SK-N-SH (cell line): ENCODE measurements at regions not wholly inside any gene's neighbourhood (a gene's known extent, or its start where the extent isn't known, plus 50 kb on each side); places are given as distances from the start of the nearest gene placed in this dataset.

Experiments used
- CTCF ChIP-seq: fragments of 200-600 bp; sonication (generic); IDR thresholded peaks from 2 replicates; pipeline ENCODE4 v1.6.1; 2017; ENCODE audit warnings: antibody characterized with exemption, mild to moderate bottlenecking, moderate library complexity
- EP300 ChIP-seq, 2 experiments: IDR thresholded peaks; 2 replicates each; pipeline versions ENCODE4 v1.4.0 to v1.6.1; 2012; ENCODE audit warnings: borderline replicate concordance in 1 of 2, low read depth in 1 of 2, low read length in 1 of 2
- GABPA ChIP-seq: IDR thresholded peaks from 2 replicates; pipeline ENCODE4 v1.4.0; 2012; ENCODE audit warnings: low read depth, mild to moderate bottlenecking
- MAX ChIP-seq: IDR thresholded peaks from 2 replicates; pipeline ENCODE4 v1.4.0; 2012; ENCODE audit warnings: low read depth
- RAD21 ChIP-seq: IDR thresholded peaks from 2 replicates; pipeline ENCODE4 v1.6.1; 2012; ENCODE audit warnings: mild to moderate bottlenecking, low read length

GRCh38 chr17:65436871-65437270, 124.6 kb downstream of the AXIN2 start:
- TF ChIP-seq MAX (no peak), CTCF (no peak), GABPA (no peak), EP300 (IDR thresholded peaks at IDR 0.05; ENCODE audit: borderline replicate concordance in 1 of 2, low read depth in 1 of 2, low read length in 1 of 2) (no peak), RAD21 (no peak)
